HG03175 (cell line): ENCODE measurements at regions not wholly inside any gene's neighbourhood (a gene's known extent, or its start where the extent isn't known, plus 50 kb on each side); places are given as distances from the start of the nearest gene placed in this dataset.
"Not testable (repeated sequence)": the region's sequence is repeated elsewhere in the genome, so short reads cannot be mapped to it uniquely, and the experiment has no call there.

ENCODE experiments used
- ATAC-seq: cut with Tn5 transposase; IDR thresholded peaks from one replicate; pipeline ENCODE4 v1.9.1; 2021; ENCODE audit warnings: mild to moderate bottlenecking, moderate library complexity; ENCODE audit not compliant: unreplicated experiment

- no peak for ATAC-seq
Observed at GRCh38 chr12:88866881-88867280, 286.6 kb upstream of the KITLG start.

GRCh38 chr12:88865537-88865936 is 285.3 kb upstream of the KITLG start:
- no peak for ATAC-seq

GRCh38 chr12:88860851-88861250 is 280.6 kb upstream of the KITLG start:
- no peak for ATAC-seq

- no peak for ATAC-seq
Observed at GRCh38 chr12:88856201-88856600, 275.9 kb upstream of the KITLG start.

- ATAC-seq, result no peak
Observed at GRCh38 chr12:88855301-88855700, 275.0 kb upstream of the KITLG start.

GRCh38 chr12:88854260-88854659 is 274.0 kb upstream of the KITLG start:
- ATAC-seq, result no peak

- not testable (repeated sequence) for ATAC-seq
Observed at GRCh38 chr12:88847246-88847645, 267.0 kb upstream of the KITLG start.

GRCh38 chr12:88844426-88844825 is 264.2 kb upstream of the KITLG start:
- no peak for ATAC-seq

GRCh38 chr12:88842314-88842713 is 262.0 kb upstream of the KITLG start:
- no peak for ATAC-seq

GRCh38 chr12:88839486-88839885 is 259.2 kb upstream of the KITLG start:
- ATAC-seq, result no peak

GRCh38 chr12:88836156-88836555 is 255.9 kb upstream of the KITLG start:
- no peak for ATAC-seq

- no peak for ATAC-seq
Observed at GRCh38 chr12:88834226-88834625, 254.0 kb upstream of the KITLG start.

GRCh38 chr12:88833641-88834116 is 253.4 kb upstream of the KITLG start:
- ATAC-seq, result no peak

- ATAC-seq, result not testable (repeated sequence)
Observed at GRCh38 chr12:88828537-88828936, 248.3 kb upstream of the KITLG start.

- ATAC-seq, result no peak
Observed at GRCh38 chr12:88820012-88820411, 239.7 kb upstream of the KITLG start.

GRCh38 chr12:88816201-88816600 is 235.9 kb upstream of the KITLG start:
- ATAC-seq, result no peak

- ATAC-seq, result no peak
Observed at GRCh38 chr12:88814779-88815178, 234.5 kb upstream of the KITLG start.

GRCh38 chr12:88812610-88813009 is 232.3 kb upstream of the KITLG start:
- ATAC-seq, result no peak

GRCh38 chr12:88810806-88811205 is 230.5 kb upstream of the KITLG start:
- ATAC-seq, result no peak

- not testable (repeated sequence) for ATAC-seq
Observed at GRCh38 chr12:88809841-88810240, 229.6 kb upstream of the KITLG start.

- no peak for ATAC-seq
Observed at GRCh38 chr12:88805692-88806091, 225.4 kb upstream of the KITLG start.

GRCh38 chr12:88805286-88805685 is 225.0 kb upstream of the KITLG start:
- ATAC-seq, result no peak

- no peak for ATAC-seq
Observed at GRCh38 chr12:88802096-88802706, 221.9 kb upstream of the KITLG start.
